ENCODE measurements at regions not wholly inside any gene's neighbourhood (a gene's known extent, or its start where the extent isn't known, plus 50 kb on each side); places are given as distances from the start of the nearest gene placed in this dataset.

- TF ChIP-seq CTCF (conservative IDR thresholded peaks at IDR 0.05) (no peak), ZFX (IDR thresholded peaks at IDR 0.05) (no peak)
Observed at GRCh38 chr6:125498606-125499005, 196.8 kb upstream of the HDDC2 start.

Measured in C4-2B (cell line).